ENCODE measurements at regions not wholly inside any gene's neighbourhood (a gene's known extent, or its start where the extent isn't known, plus 50 kb on each side); places are given as distances from the start of the nearest gene placed in this dataset.

DNA sequence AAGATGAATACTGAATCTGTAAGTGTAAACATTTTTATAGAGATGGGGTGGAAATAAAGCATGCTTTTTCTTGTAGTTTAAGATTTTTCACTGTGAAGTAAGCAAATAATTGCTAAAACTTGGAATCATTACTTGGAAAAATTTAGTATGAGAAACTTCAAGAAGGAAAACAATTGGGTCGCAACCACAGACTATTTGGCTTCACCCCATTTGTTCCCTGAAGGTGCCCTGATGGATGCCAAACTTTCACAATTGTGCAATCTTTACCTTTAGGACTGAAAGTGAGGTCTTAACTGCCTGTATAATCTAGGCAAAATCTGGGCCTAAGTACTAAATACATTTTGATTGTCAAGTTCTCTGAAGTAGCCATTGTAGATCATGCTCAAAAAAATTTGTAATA lies 330.1 kb downstream of the HDGFL1 start:
- Histone ChIP-seq H2BK15ac (ENCODE audit: low read depth, low read length) (no peak overlapping the region), H3K23ac (ENCODE audit: insufficient read length, low read depth, low read length) (no peak overlapping the region), H3T11ph (ENCODE audit: low read length) (no peak overlapping the region), H2BK5ac (ENCODE audit: insufficient read length, low read length) (no peak overlapping the region), H2AFZ (ENCODE audit: low read length) (no peak overlapping the region), H2AK5ac (ENCODE audit: insufficient read length, low read length) (no peak overlapping the region), H3K4ac (ENCODE audit: low read depth, low read length) (no peak overlapping the region), H3K9ac (ENCODE audit: extremely low read depth, insufficient read length, low read length) (no peak overlapping the region), H4K8ac (replicated peaks; ENCODE audit: insufficient read length, low read depth, low read length) (no peak overlapping the region), H2BK120ac (ENCODE audit: low read depth, low read length, poor library complexity, severe bottlenecking) (no peak overlapping the region), H3K4me1 (ENCODE audit: insufficient read depth, low read length) (peaks cover 6% of the 10 kb centered on the region), H4K5ac (ENCODE audit: insufficient read length, low read depth, low read length) (no peak overlapping the region), H4K91ac (ENCODE audit: insufficient read length, low read depth, low read length) (no peak overlapping the region), H3K56ac (ENCODE audit: insufficient read length, low read depth, low read length) (no peak overlapping the region), H3K79me2 (ENCODE audit: insufficient read depth, low read length) (no peaks in the 10 kb centered on the region), H3K18ac (ENCODE audit: insufficient read length, low read depth, low read length) (no peak overlapping the region), H3K23me2 (ENCODE audit: insufficient read length, low read depth, low read length, poor library complexity, severe bottlenecking) (no peaks in the 10 kb centered on the region), H3K4me2 (ENCODE audit: insufficient read depth, insufficient read length, low read length) (no peak overlapping the region), H3K14ac (ENCODE audit: insufficient read depth, low read length) (no peak overlapping the region), H3K27ac (ENCODE audit: insufficient read length, low read depth, low read length) (no peak overlapping the region), H3K79me1 (ENCODE audit: insufficient read depth, low read depth, low read length, poor library complexity, severe bottlenecking) (no peaks in the 10 kb centered on the region), H4K20me1 (ENCODE audit: control insufficient read depth, insufficient read depth, insufficient read length) (no peaks in the 10 kb centered on the region), H3K9me3 (ENCODE audit: control insufficient read depth, low read depth, low read length) (no peaks in the 10 kb centered on the region), H3K27me3 (ENCODE audit: insufficient read depth, low read length) (no peaks in the 10 kb centered on the region), H2BK12ac (ENCODE audit: insufficient read length, low read depth, low read length) (no peak overlapping the region), H2BK20ac (ENCODE audit: low read depth, low read length, poor library complexity, severe bottlenecking) (no peak overlapping the region)
- Mint-ChIP-seq H3K27me3 (ENCODE audit: low read depth) (no peaks in the 10 kb centered on the region), H3K4me3 (no peak overlapping the region), H3K9me3 (no peaks in the 10 kb centered on the region; a peak in 1 of 5 replicates), H3K4me1 (peaks cover 23 to 29% of the 10 kb centered on the region in 2 experiments), H3K27ac (no peak overlapping the region), H3K36me3 (ENCODE audit: insufficient read depth in 1 of 3, low read depth in 3 of 3) (peaks cover 0 to 4% (median 0%) of the 10 kb centered on the region in 3 experiments; a peak in 2 of 7 replicates)
- TF ChIP-seq, protein P1, sequence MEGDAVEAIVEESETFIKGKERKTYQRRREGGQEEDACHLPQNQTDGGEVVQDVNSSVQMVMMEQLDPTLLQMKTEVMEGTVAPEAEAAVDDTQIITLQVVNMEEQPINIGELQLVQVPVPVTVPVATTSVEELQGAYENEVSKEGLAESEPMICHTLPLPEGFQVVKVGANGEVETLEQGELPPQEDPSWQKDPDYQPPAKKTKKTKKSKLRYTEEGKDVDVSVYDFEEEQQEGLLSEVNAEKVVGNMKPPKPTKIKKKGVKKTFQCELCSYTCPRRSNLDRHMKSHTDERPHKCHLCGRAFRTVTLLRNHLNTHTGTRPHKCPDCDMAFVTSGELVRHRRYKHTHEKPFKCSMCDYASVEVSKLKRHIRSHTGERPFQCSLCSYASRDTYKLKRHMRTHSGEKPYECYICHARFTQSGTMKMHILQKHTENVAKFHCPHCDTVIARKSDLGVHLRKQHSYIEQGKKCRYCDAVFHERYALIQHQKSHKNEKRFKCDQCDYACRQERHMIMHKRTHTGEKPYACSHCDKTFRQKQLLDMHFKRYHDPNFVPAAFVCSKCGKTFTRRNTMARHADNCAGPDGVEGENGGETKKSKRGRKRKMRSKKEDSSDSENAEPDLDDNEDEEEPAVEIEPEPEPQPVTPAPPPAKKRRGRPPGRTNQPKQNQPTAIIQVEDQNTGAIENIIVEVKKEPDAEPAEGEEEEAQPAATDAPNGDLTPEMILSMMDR (conservative IDR thresholded peaks at IDR 0.05), result no peak
- DNase-seq, result no peak
- no CpG with 5 or more reads among the region's 1 CpG for WGBS (ENCODE audit: extremely low coverage, insufficient read length, low lambda C conversion rate)
